NB4 (cell line): ENCODE measurements at regions not wholly inside any gene's neighbourhood (a gene's known extent, or its start where the extent isn't known, plus 50 kb on each side); places are given as distances from the start of the nearest gene placed in this dataset.

ENCODE experiments used
- MYC ChIP-seq: IDR thresholded peaks from 2 replicates; pipeline ENCODE4 v1.6.1; 2011; ENCODE audit warnings: low read depth, low read length
- POLR2A ChIP-seq: IDR thresholded peaks from 2 replicates; pipeline ENCODE4 v1.6.1; 2011; ENCODE audit warnings: mild to moderate bottlenecking; ENCODE audit not compliant: insufficient read length; ENCODE audit errors: extremely low read depth
- TF ChIP-seq, protein P1 (sequence below): IDR thresholded peaks from one replicate; pipeline ENCODE4 v1.5.1; 2012; ENCODE audit warnings: low read depth, low read length

DNA sequence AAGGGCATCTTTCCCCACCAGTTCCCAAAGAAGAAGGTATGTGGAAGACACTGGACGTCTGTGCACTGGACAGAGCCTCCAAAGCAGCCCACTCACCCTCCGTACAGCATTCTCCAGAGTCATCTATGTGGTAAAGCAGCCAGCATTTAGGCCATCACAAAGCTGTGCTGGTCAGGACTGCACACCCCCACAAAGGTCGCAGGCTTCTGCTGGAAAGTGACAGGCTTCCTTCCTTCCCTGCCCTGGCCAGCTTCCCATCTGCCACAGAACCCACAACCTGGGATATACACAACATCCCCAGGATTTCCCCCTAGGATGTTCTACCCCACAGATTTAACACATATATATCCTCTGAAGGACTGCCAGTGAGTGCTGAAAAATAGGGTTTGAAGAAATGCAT is 64.6 kb upstream of the GALNT15 start:
- TF ChIP-seq, protein P1, sequence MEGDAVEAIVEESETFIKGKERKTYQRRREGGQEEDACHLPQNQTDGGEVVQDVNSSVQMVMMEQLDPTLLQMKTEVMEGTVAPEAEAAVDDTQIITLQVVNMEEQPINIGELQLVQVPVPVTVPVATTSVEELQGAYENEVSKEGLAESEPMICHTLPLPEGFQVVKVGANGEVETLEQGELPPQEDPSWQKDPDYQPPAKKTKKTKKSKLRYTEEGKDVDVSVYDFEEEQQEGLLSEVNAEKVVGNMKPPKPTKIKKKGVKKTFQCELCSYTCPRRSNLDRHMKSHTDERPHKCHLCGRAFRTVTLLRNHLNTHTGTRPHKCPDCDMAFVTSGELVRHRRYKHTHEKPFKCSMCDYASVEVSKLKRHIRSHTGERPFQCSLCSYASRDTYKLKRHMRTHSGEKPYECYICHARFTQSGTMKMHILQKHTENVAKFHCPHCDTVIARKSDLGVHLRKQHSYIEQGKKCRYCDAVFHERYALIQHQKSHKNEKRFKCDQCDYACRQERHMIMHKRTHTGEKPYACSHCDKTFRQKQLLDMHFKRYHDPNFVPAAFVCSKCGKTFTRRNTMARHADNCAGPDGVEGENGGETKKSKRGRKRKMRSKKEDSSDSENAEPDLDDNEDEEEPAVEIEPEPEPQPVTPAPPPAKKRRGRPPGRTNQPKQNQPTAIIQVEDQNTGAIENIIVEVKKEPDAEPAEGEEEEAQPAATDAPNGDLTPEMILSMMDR: no peak
- TF ChIP-seq POLR2A: no peak
- no peak for TF ChIP-seq MYC
